Myocyte (in vitro differentiated cells): ENCODE measurements at regions not wholly inside any gene's neighbourhood (a gene's known extent, or its start where the extent isn't known, plus 50 kb on each side); places are given as distances from the start of the nearest gene placed in this dataset.
"Not testable (repeated sequence)": the region's sequence is repeated elsewhere in the genome, so short reads cannot be mapped to it uniquely, and the experiment has no call there.

ENCODE experiments used
- DNase-seq: peaks from one replicate; pipeline ENCODE4 v3.0.0-alpha.2; 2012; ENCODE audit warnings: low read depth

DNA sequence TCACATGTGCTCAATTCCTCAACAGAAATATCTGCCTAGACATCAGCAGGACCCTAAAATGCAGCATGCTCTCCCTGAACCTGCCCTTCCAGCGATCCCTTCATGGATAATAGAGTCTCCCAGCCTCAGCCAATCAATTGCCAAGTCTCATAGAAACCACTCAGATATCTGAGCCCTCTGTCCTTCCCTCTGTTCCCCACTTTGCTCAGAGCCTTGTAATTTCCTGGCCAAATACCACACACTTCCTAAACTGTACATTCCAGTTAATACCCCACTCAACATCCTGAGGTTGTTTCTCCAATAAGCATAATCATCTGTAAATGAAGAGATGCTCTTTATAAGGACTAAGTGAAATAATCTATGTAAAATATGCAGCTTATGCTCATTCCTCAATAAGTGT, 59.3 kb upstream of the PTGFRN start:
- DNase-seq: no peak

DNA sequence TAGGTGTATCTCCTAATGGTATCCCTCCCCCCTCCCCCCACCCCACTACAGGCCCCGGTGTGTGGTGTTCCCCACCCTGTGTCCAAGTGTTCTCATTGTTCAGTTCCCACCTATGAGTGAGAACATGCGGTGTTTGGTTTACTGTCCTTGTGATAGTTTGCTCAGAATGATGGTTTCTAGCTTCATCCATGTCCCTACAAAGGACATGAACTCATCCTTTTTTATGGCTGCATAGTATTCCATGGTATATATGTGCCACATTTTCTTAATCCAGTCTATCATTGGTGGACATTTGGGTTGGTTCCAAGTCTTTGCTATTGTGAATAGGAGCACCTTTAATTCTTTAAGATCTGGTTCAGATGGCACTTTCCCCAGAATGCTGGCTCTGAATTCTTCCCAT, 58.5 kb upstream of the PTGFRN start:
- not testable (repeated sequence) for DNase-seq

DNA sequence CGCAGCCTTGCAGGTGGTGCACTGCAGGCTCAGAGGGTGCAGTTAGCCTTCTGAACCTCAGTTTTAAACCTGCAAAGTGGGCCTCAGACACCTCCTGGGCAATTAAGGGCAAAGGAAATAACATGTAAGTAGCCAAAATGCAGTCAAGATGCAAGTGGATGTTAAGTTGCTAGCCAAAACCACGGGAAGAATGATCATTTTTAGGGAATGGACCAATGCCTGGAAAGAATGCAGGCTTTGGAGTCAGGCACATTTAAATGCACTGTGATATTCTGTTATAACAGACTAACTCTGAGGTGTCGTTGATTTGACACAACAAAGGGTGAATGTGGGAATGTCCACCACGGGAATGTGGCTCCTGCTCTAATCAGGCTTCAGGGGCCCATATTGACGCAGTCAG, 57.9 kb upstream of the PTGFRN start:
- DNase-seq: no peak

DNA sequence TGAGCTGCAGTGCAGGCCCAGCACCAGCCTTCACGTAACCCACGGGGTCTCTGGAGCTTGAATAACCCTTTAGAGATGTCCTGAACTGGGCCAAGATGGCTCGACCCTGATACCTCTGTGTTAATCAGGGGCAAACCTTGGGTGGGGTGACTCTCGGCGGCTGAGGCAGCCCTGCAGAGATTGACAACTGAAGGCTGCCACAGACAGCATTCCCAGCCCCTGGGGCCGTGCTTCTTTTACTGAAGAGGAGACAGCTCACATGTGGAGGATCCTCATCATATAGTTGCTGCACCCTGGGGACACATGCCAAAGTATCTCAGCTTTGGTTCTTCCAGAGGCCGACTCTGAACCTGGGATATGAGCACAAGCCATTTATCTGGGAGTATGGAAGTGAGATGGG, 57.3 kb upstream of the PTGFRN start:
- no peak for DNase-seq

DNA sequence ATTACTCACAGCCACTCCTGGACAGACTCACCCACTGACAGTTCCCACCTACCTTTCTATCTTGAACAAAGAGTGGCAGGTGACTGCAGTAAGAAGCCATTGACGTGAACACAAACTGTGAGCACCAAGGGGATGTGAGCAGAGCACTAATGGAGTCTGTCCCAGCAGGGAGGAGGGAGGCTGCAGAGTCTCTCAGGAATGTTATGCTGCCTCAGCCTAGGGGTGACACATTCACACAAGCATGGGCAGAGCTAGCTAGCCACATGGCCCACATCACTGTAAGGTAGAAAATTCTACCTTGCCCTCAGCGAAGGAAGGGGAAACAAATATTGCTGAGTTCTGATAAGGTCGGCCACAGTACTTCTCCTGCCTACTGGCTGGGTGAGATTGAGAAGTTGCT, 56.8 kb upstream of the PTGFRN start:
- peak; percentile 37 for DNase-seq

DNA sequence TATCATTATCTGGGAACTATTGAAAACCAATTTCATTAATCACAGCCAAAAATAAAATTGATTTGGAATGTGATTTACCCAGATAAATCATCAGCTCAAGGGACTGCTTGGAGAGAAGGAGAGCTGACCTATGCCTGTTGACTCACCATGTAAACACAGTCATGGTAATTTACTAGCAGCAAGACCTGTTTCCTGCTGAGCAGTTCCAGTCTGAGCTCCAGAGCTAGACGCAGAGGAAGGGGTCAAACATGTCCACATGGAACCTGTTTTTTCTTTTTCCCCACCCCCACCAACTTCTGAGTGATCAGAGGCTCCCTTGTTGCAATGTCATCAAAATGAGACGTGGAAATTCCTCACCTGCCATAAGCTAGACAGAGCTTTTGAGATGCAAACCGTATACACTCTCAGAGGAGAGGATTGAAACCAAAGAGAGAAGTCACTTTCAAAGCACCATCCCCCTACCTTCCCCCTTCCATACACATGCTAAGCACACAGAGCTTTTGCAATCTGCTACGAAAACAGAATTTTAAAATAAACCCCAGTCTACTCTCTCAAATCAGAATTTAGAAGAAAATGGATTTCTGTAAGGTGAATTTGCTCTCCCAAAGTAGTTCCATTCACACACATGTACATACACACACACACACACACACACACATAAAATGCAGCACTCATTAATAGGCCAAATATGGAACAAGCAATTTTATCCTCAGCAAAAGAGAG, 55.9 kb upstream of the PTGFRN start:
- peak; percentile 33 for DNase-seq

DNA sequence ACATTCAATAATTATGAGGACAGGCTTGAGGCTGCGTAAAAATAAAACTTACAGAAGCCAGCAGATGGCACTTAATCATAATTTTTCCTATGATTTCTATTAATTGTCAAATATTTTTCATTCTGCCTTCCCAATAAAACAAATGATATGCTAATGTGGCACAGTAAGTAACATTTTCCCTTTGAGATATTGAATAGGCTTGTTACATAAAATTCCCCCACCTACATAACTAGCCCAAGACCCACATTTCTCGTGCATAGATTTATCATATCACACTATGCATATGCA, 55.4 kb upstream of the PTGFRN start:
- no peak for DNase-seq

DNA sequence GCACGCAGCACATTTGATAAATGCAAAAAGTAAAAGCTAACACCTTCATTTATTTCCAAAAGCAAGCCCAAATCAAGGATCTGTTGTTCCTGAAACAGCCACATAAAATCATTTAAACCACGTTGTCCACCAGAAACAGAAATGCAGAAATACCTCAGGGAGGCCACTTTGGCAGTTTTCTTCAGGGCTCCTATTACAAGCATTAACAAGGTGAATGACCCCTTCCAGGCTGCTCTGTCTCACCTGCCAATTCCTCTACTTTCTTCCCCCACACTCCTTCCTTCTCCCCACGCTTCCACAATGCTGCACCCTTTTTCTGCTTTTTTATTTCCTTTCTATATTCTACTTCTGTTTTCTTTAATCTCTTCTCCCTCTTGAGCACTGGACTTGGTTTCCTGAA, 55.0 kb upstream of the PTGFRN start:
- DNase-seq: no peak

DNA sequence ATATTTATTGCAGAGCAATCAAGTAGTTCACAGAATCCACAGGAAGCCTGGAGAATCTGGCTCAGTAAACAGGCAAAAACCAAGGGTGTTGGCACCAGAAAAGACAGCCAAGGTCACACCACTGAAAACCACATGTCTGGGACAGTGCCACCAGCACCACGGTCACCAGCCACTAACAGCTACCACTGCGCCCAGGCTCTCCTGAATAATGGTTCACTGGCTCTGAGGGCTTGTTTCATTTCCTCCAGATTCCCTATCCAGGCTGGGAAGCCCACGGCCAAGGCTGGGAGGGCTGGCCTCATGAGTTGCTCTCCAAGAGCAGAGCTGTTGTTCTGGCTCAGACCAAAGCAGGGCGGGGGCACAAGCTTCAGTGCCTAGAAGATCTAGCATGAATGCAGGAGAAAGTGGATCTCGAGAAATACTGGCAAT, 54.5 kb upstream of the PTGFRN start:
- peak; percentile 62 for DNase-seq

DNA sequence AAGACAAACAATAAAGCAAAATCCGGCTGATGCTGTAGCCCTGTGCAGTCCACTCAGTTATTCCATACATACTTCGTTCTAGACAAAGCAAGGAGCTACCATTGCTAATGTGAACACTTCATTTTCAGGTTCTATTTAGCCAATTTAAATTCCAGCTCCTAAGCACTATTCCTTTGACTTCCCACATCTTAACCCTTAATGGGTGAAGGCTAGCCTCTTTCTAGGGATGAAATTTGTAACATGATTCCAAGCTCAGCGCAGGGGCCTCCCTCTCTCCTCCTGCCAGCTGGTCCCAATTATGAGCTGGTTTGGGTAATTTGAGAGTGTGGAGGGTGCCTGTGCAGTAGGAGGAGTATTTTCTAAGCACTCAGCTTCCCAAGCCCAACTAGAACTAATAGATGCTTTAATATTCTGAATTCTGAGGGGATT, 53.9 kb upstream of the PTGFRN start:
- peak; percentile 81 for DNase-seq

DNA sequence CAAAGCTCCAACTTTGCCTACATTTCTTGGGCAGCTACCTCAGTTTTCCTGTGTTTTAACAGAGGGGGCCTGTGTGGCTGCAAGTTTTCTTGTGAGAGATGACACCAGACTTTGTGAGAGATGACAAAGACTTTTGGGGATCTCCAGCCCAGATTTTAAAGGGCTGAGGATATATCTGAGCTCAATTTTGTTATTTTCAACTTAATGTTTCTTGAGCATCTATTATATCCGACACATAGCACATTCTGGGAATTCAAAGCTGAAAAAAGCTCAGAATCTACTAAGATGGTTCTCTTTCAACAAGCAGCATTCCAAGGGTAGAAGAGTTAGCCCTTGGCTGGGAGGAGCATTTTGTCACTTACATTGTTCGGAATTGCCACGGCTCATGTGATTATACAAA, 53.4 kb upstream of the PTGFRN start:
- no peak for DNase-seq

DNA sequence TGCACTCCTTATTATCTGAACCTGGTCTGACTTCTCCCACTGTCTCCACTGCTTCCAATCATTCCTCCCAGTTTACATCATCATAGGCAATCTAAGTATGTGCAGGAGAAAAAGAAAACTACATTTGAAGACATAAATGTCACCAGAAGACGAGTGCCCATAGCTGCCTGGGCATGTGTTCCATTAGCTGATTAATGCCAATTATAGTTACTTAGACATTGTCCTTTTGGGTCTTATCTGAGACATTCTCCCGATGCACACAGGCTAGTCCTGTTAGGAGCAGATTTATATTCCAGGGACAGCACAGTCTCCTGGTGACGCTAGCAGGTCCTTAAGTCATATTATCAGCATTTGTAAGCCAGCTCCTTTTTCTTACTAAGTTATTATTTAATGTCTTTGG, 52.6 kb upstream of the PTGFRN start:
- no peak for DNase-seq
